ENCODE measurements at regions not wholly inside any gene's neighbourhood (a gene's known extent, or its start where the extent isn't known, plus 50 kb on each side); places are given as distances from the start of the nearest gene placed in this dataset.

GRCh38 chr7:118011652-118012051, 138.4 kb upstream of the CTTNBP2 start:
- TF ChIP-seq CTCF (optimal IDR thresholded peaks at IDR 0.05 in 1 of 3, IDR thresholded peaks at IDR 0.05 in 1 of 3, conservative IDR thresholded peaks at IDR 0.05 in 1 of 3; ENCODE audit: extremely low read depth in 1 of 3, insufficient read depth in 2 of 3, low read length in 3 of 3) (no peak), EZH2 (IDR thresholded peaks at IDR 0.05; ENCODE audit: low read length) (no peak)
- H3K4me2 ChIP-seq (ENCODE audit: control insufficient read depth, extremely low read depth, insufficient read depth, low read depth, low read length), result no peak overlapping the region
- no peak overlapping the region for H3K9ac ChIP-seq (ENCODE audit: control insufficient read depth, extremely low read depth, insufficient read depth, low read length)
- no peaks in the 10 kb centered on the region for H3K36me3 ChIP-seq (ENCODE audit: control insufficient read depth in 2 of 2, extremely low read depth in 1 of 2, insufficient read depth in 2 of 2, low read length in 2 of 2)
- no peaks in the 10 kb centered on the region for H3K79me2 ChIP-seq (ENCODE audit: control insufficient read depth, insufficient read depth, low read length)
- H3K9me1 ChIP-seq (ENCODE audit: control insufficient read depth, extremely low read depth, insufficient read depth, low read length), result no peaks in the 10 kb centered on the region
- H3K27me3 ChIP-seq (ENCODE audit: control insufficient read depth, extremely low read depth, insufficient read depth, low read length), result no peaks in the 10 kb centered on the region
- no peaks in the 10 kb centered on the region for H3K9me3 ChIP-seq (ENCODE audit: control insufficient read depth, low read depth, low read length)
- H4K20me1 ChIP-seq (ENCODE audit: control insufficient read depth, extremely low read depth, insufficient read depth, low read length), result no peaks in the 10 kb centered on the region
- no peak overlapping the region for H3K27ac ChIP-seq (ENCODE audit: control insufficient read depth, insufficient read depth, low read length)
- no peak for DNase-seq (ENCODE audit: low read depth, low spot score)
- no peaks in the 10 kb centered on the region for H3K4me1 ChIP-seq (ENCODE audit: control insufficient read depth, extremely low read depth, insufficient read depth, low read length)
- no peak overlapping the region for H2AFZ ChIP-seq (ENCODE audit: control insufficient read depth, low read length)
- no peak overlapping the region for H3K4me3 ChIP-seq (ENCODE audit: control insufficient read depth in 2 of 3, extremely low read depth in 1 of 3, insufficient read depth in 2 of 3, low read depth in 1 of 3, low read length in 3 of 3)
- FAIRE-seq, result no peak
- dilution Hi-C loops (cut with MboI; ENCODE audit: extremely low pct_ligation_motif_present, low sequenced_read_pairs), result no loop called here

GRCh38 chr7:118013252-118014010, 140.2 kb upstream of the CTTNBP2 start:
- dilution Hi-C loops (cut with MboI; ENCODE audit: extremely low pct_ligation_motif_present, low sequenced_read_pairs), result no loop called here
- Histone ChIP-seq H3K9me1 (ENCODE audit: control insufficient read depth, extremely low read depth, insufficient read depth, low read length) (no peaks in the 10 kb centered on the region), H3K4me1 (ENCODE audit: control insufficient read depth, extremely low read depth, insufficient read depth, low read length) (no peaks in the 10 kb centered on the region), H3K27me3 (ENCODE audit: control insufficient read depth, extremely low read depth, insufficient read depth, low read length) (no peaks in the 10 kb centered on the region), H2AFZ (ENCODE audit: control insufficient read depth, low read length) (no peak overlapping the region), H3K79me2 (ENCODE audit: control insufficient read depth, insufficient read depth, low read length) (no peaks in the 10 kb centered on the region), H3K36me3 (ENCODE audit: control insufficient read depth in 2 of 2, extremely low read depth in 1 of 2, insufficient read depth in 2 of 2, low read length in 2 of 2) (no peaks in the 10 kb centered on the region), H3K9me3 (ENCODE audit: control insufficient read depth, low read depth, low read length) (no peaks in the 10 kb centered on the region), H3K9ac (ENCODE audit: control insufficient read depth, extremely low read depth, insufficient read depth, low read length) (no peak overlapping the region), H3K27ac (ENCODE audit: control insufficient read depth, insufficient read depth, low read length) (no peak overlapping the region), H4K20me1 (ENCODE audit: control insufficient read depth, extremely low read depth, insufficient read depth, low read length) (no peaks in the 10 kb centered on the region), H3K4me3 (ENCODE audit: control insufficient read depth in 2 of 3, extremely low read depth in 1 of 3, insufficient read depth in 2 of 3, low read depth in 1 of 3, low read length in 3 of 3) (no peak overlapping the region), H3K4me2 (ENCODE audit: control insufficient read depth, extremely low read depth, insufficient read depth, low read depth, low read length) (no peak overlapping the region)
- no peak for DNase-seq (ENCODE audit: low read depth, low spot score)
- TF ChIP-seq CTCF (optimal IDR thresholded peaks at IDR 0.05 in 1 of 3, IDR thresholded peaks at IDR 0.05 in 1 of 3, conservative IDR thresholded peaks at IDR 0.05 in 1 of 3; ENCODE audit: extremely low read depth in 1 of 3, insufficient read depth in 2 of 3, low read length in 3 of 3) (no peak), EZH2 (IDR thresholded peaks at IDR 0.05; ENCODE audit: low read length) (no peak)
- no peak for FAIRE-seq

Measured in keratinocyte (primary cell).